SK-N-SH (cell line): ENCODE measurements at regions not wholly inside any gene's neighbourhood (a gene's known extent, or its start where the extent isn't known, plus 50 kb on each side); places are given as distances from the start of the nearest gene placed in this dataset.

ENCODE experiments used
- CTCF ChIA-PET: fragments of 300-600, 350-600 bp; formaldehyde crosslinking; extraction: SDS; loops from one replicate; lab custom pipeline; 2021; lab: Yijun Ruan, JAX
- POLR2A ChIA-PET: fragments of 350-600 bp; sonication (Branson Sonifier 250); formaldehyde crosslinking; extraction: SDS; loops from one replicate; lab custom pipeline; 2020; ENCODE audit warnings: antibody characterized with exemption, inconsistent platforms; lab: Yijun Ruan, JAX
- DNase-seq: peaks from one replicate; pipeline ENCODE4 v3.0.0; 2012
- H2AFZ ChIP-seq: fragments of 200-600 bp; sonication (generic); 2 replicates; pipeline ENCODE4 v1.8.1; 2016; ENCODE audit warnings: antibody characterized with exemption, mild to moderate bottlenecking, low read depth
- H3F3A ChIP-seq: fragments of 200-600 bp; sonication (generic); replicated peaks from 2 replicates; pipeline ENCODE3; 2016; ENCODE audit warnings: antibody characterized with exemption, mild to moderate bottlenecking; ENCODE audit not compliant: insufficient read depth
- H3K27ac ChIP-seq, 2 experiments: fragments of 200-500 bp in 1 of 2; fragments of 200-600 bp in 1 of 2; sonication (Bioruptor generic) in 1 of 2; sonication (generic), shearing (Covaris generic) in 1 of 2; 2 replicates each; pipeline versions ENCODE4 v1.5.1 to v1.6.1; 2014 to 2016; ENCODE audit warnings: low read depth in 2 of 2, inconsistent platforms in 1 of 2, low read length in 1 of 2, mild to moderate bottlenecking in 1 of 2, mixed read lengths in 1 of 2
- H3K27me3 ChIP-seq: fragments of 200-600 bp; sonication (generic), shearing (Covaris generic); 2 replicates; pipeline ENCODE4 v1.6.1; 2016; ENCODE audit warnings: mixed run types; ENCODE audit not compliant: insufficient read depth
- H3K36me3 ChIP-seq, 2 experiments: fragments of 200-500 bp in 1 of 2; fragments of 200-600 bp in 1 of 2; sonication (Bioruptor generic) in 1 of 2; sonication (generic) in 1 of 2; replicated peaks in 1 of 2; 2 replicates each; pipeline versions ENCODE3 to v1.5.1; 2014 to 2016; ENCODE audit warnings: low read length in 1 of 2, mild to moderate bottlenecking in 1 of 2; ENCODE audit not compliant: insufficient read depth in 2 of 2, control insufficient read depth in 1 of 2
- H3K4me1 ChIP-seq, 2 experiments: fragments of 200-500 bp in 1 of 2; fragments of 200-600 bp in 1 of 2; sonication (Bioruptor generic) in 1 of 2; sonication (generic), shearing (Covaris generic) in 1 of 2; 2 replicates each; pipeline versions ENCODE4 v1.5.1 to v1.6.1; 2014 to 2016; ENCODE audit warnings: low read depth in 1 of 2, low read length in 1 of 2, mixed run types in 1 of 2; ENCODE audit not compliant: insufficient read depth in 2 of 2, control insufficient read depth in 1 of 2
- H3K4me2 ChIP-seq: fragments of 200-600 bp; sonication (generic), shearing (Covaris generic); 2 replicates; pipeline ENCODE4 v1.6.1; 2017; ENCODE audit warnings: mixed run types
- H3K4me3 ChIP-seq, 2 experiments: fragments of 200-500 bp in 1 of 2; fragments of 200-600 bp in 1 of 2; sonication (Bioruptor generic) in 1 of 2; sonication (generic), shearing (Covaris generic) in 1 of 2; 2 replicates each; pipeline versions ENCODE4 v1.5.1 to v1.8.1; 2014 to 2016; ENCODE audit warnings: low read depth in 2 of 2, inconsistent platforms in 1 of 2, low read length in 1 of 2, mild to moderate bottlenecking in 1 of 2, mixed read lengths in 1 of 2, moderate library complexity in 1 of 2
- H3K79me2 ChIP-seq: fragments of 200-600 bp; sonication (generic); 2 replicates; pipeline ENCODE4 v1.8.1; 2017; ENCODE audit warnings: mild to moderate bottlenecking; ENCODE audit not compliant: insufficient read depth
- H3K9ac ChIP-seq: fragments of 200-600 bp; sonication (generic); 2 replicates; pipeline ENCODE4 v1.6.1; 2017; ENCODE audit warnings: mixed run types
- H3K9me2 ChIP-seq: fragments of 200-600 bp; sonication (generic); 2 replicates; pipeline ENCODE4 v1.6.1; 2017; ENCODE audit warnings: mixed run types
- H3K9me3 ChIP-seq: fragments of 200-600 bp; sonication (generic); 2 replicates; pipeline ENCODE4 v1.6.1; 2017; ENCODE audit warnings: mixed run types, mild to moderate bottlenecking, moderate library complexity
- H4K20me1 ChIP-seq: fragments of 200-600 bp; sonication (generic); 2 replicates; pipeline ENCODE4 v1.6.1; 2017; ENCODE audit warnings: mild to moderate bottlenecking, mixed run types; ENCODE audit not compliant: insufficient read depth
- FOXJ3 ChIP-seq: sonication (generic); formaldehyde crosslinking; IDR thresholded peaks from 2 replicates; pipeline ENCODE4 v1.5.1; 2020; ENCODE audit warnings: mild to moderate bottlenecking, missing genetic modification reagents
- JUND ChIP-seq: IDR thresholded peaks from 2 replicates; pipeline ENCODE4 v1.4.0; 2012
- MEF2A ChIP-seq: IDR thresholded peaks from 2 replicates; pipeline ENCODE4 v1.4.0; 2012; ENCODE audit warnings: low read depth, borderline replicate concordance
- NFIC ChIP-seq: IDR thresholded peaks from 2 replicates; pipeline ENCODE4 v1.4.0; 2012; ENCODE audit warnings: borderline replicate concordance
- NRF1 ChIP-seq: IDR thresholded peaks from 2 replicates; pipeline ENCODE4 v1.6.1; 2012; ENCODE audit warnings: low read depth, mild to moderate bottlenecking, low read length
- RCOR1 ChIP-seq: fragments of 150-350 bp; IDR thresholded peaks from 2 replicates; pipeline ENCODE4 v1.6.1; 2017; ENCODE audit warnings: antibody characterized with exemption, low read length
- RFX5 ChIP-seq: IDR thresholded peaks from 2 replicates; pipeline ENCODE4 v1.6.1; 2012; ENCODE audit warnings: mild to moderate bottlenecking, improper control_type of control experiment, low read length
- SMC3 ChIP-seq: IDR thresholded peaks from 2 replicates; pipeline ENCODE4 v1.6.1; 2012; ENCODE audit warnings: low read depth, low read length, improper control_type of control experiment
- TAF1 ChIP-seq: IDR thresholded peaks from 2 replicates; pipeline ENCODE4 v1.6.1; 2012; ENCODE audit warnings: low read depth, mild to moderate bottlenecking, low read length, moderate library complexity, borderline replicate concordance
- YY1 ChIP-seq: IDR thresholded peaks from 2 replicates; pipeline ENCODE4 v1.4.0; 2012; ENCODE audit warnings: low read depth, mild to moderate bottlenecking
- WGBS: methylation state at CpG from one replicate; pipeline ENCODE4 v1.1.6; 2017; ENCODE audit warnings: low lambda C conversion rate; 5-methylcytosine and 5-hydroxymethylcytosine counted together
- TF ChIP-seq, protein P1 (sequence below): IDR thresholded peaks from 2 replicates; pipeline ENCODE4; 2012
- TF ChIP-seq, protein P2 (sequence below): IDR thresholded peaks from 2 replicates; pipeline ENCODE4 v1.4.0; 2012; ENCODE audit warnings: low read depth, borderline replicate concordance
- TF ChIP-seq, protein P3 (sequence below): IDR thresholded peaks from 2 replicates; pipeline ENCODE4 v1.4.0; 2012; ENCODE audit warnings: low read depth, borderline replicate concordance
- TF ChIP-seq, protein P4 (sequence below): fragments of 150-350 bp; IDR thresholded peaks from 2 replicates; pipeline ENCODE4 v1.6.1; 2016; ENCODE audit warnings: mild to moderate bottlenecking, low read depth, low read length
- TF ChIP-seq, protein P5 (sequence below): IDR thresholded peaks from 2 replicates; pipeline ENCODE4 v1.4.0; 2012; ENCODE audit warnings: low read depth
- TF ChIP-seq, protein P6 (sequence below): IDR thresholded peaks from 2 replicates; pipeline ENCODE4 v1.6.1; 2012; ENCODE audit warnings: mild to moderate bottlenecking, low read depth, low read length, moderate library complexity

DNA sequence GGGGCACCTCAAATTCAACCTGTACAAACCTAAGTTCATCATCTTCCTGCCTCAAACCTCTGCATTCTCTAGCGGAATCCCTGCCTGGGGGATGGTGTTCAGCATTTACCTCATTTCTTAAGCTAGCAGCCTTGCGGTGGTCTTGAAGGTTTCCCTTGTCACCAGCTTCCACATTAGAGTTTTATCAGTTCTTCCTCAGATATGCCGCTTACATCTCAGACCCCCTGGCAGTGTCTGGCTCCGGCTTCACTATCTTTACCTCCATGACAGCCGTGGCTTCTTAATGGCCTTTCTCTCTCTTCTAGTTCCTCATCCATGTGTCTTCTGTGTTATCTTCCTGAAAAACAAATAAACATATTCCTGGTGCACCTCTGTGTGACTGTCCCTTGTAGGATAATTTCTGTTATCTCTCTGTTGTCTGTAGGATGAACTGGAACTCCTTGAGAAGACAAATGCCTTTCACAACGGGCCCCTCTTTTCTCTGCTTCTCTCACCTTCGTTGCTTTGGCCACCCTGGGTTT lies 101.1 kb upstream of the BMPER start:
- no peaks in the 10 kb centered on the region for H3K9me3 ChIP-seq
- peaks cover 12 to 35% of the 10 kb centered on the region in 2 experiments for H3K4me1 ChIP-seq
- ChIA-PET CTCF (interaction anchor here (1.2 kb wide), 1 partner anchor 12 kb away, joined by 3 read pairs; no protein-coding TSS in a partner anchor), POLR2A (no interaction called here)
- H3K9me2 ChIP-seq, result no peaks in the 10 kb centered on the region
- no peak for DNase-seq
- no peak overlapping the region for H3K4me3 ChIP-seq
- 82% methylated on average over 7 of the region's 7 CpGs for WGBS
- TF ChIP-seq, protein P1, sequence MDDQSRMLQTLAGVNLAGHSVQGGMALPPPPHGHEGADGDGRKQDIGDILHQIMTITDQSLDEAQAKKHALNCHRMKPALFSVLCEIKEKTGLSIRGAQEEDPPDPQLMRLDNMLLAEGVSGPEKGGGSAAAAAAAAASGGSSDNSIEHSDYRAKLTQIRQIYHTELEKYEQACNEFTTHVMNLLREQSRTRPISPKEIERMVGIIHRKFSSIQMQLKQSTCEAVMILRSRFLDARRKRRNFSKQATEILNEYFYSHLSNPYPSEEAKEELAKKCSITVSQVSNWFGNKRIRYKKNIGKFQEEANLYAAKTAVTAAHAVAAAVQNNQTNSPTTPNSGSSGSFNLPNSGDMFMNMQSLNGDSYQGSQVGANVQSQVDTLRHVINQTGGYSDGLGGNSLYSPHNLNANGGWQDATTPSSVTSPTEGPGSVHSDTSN, result no peak
- TF ChIP-seq FOXJ3 (CRISPR knock-in tag) (no peak), YY1 (no peak), RCOR1 (no peak), RFX5 (no peak), NRF1 (no peak), JUND (no peak), MEF2A (no peak), NFIC (no peak), TAF1 (no peak), SMC3 (no peak)
- TF ChIP-seq, protein P2, sequence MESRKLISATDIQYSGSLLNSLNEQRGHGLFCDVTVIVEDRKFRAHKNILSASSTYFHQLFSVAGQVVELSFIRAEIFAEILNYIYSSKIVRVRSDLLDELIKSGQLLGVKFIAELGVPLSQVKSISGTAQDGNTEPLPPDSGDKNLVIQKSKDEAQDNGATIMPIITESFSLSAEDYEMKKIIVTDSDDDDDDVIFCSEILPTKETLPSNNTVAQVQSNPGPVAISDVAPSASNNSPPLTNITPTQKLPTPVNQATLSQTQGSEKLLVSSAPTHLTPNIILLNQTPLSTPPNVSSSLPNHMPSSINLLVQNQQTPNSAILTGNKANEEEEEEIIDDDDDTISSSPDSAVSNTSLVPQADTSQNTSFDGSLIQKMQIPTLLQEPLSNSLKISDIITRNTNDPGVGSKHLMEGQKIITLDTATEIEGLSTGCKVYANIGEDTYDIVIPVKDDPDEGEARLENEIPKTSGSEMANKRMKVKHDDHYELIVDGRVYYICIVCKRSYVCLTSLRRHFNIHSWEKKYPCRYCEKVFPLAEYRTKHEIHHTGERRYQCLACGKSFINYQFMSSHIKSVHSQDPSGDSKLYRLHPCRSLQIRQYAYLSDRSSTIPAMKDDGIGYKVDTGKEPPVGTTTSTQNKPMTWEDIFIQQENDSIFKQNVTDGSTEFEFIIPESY, result no peak
- TF ChIP-seq, protein P3, sequence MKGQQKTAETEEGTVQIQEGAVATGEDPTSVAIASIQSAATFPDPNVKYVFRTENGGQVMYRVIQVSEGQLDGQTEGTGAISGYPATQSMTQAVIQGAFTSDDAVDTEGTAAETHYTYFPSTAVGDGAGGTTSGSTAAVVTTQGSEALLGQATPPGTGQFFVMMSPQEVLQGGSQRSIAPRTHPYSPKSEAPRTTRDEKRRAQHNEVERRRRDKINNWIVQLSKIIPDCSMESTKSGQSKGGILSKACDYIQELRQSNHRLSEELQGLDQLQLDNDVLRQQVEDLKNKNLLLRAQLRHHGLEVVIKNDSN, result no peak
- TF ChIP-seq, protein P4, sequence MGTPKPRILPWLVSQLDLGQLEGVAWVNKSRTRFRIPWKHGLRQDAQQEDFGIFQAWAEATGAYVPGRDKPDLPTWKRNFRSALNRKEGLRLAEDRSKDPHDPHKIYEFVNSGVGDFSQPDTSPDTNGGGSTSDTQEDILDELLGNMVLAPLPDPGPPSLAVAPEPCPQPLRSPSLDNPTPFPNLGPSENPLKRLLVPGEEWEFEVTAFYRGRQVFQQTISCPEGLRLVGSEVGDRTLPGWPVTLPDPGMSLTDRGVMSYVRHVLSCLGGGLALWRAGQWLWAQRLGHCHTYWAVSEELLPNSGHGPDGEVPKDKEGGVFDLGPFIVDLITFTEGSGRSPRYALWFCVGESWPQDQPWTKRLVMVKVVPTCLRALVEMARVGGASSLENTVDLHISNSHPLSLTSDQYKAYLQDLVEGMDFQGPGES, result no peak
- TF ChIP-seq, protein P5, sequence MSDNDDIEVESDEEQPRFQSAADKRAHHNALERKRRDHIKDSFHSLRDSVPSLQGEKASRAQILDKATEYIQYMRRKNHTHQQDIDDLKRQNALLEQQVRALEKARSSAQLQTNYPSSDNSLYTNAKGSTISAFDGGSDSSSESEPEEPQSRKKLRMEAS, result no peak
- TF ChIP-seq, protein P6, sequence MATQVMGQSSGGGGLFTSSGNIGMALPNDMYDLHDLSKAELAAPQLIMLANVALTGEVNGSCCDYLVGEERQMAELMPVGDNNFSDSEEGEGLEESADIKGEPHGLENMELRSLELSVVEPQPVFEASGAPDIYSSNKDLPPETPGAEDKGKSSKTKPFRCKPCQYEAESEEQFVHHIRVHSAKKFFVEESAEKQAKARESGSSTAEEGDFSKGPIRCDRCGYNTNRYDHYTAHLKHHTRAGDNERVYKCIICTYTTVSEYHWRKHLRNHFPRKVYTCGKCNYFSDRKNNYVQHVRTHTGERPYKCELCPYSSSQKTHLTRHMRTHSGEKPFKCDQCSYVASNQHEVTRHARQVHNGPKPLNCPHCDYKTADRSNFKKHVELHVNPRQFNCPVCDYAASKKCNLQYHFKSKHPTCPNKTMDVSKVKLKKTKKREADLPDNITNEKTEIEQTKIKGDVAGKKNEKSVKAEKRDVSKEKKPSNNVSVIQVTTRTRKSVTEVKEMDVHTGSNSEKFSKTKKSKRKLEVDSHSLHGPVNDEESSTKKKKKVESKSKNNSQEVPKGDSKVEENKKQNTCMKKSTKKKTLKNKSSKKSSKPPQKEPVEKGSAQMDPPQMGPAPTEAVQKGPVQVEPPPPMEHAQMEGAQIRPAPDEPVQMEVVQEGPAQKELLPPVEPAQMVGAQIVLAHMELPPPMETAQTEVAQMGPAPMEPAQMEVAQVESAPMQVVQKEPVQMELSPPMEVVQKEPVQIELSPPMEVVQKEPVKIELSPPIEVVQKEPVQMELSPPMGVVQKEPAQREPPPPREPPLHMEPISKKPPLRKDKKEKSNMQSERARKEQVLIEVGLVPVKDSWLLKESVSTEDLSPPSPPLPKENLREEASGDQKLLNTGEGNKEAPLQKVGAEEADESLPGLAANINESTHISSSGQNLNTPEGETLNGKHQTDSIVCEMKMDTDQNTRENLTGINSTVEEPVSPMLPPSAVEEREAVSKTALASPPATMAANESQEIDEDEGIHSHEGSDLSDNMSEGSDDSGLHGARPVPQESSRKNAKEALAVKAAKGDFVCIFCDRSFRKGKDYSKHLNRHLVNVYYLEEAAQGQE, result no peak
- H3K79me2 ChIP-seq, result no peaks in the 10 kb centered on the region
- H3F3A ChIP-seq, result peaks cover 14% of the 10 kb centered on the region
- H3K27ac ChIP-seq, result no peak overlapping the region
- no peak overlapping the region for H3K4me2 ChIP-seq
- H4K20me1 ChIP-seq, result no peaks in the 10 kb centered on the region
- no peak overlapping the region for H2AFZ ChIP-seq
- no peak overlapping the region for H3K9ac ChIP-seq
- no peaks in the 10 kb centered on the region for H3K27me3 ChIP-seq
- no peaks in the 10 kb centered on the region for H3K36me3 ChIP-seq
